Fibroblast of the conjunctiva (primary cell): ENCODE measurements at regions not wholly inside any gene's neighbourhood (a gene's known extent, or its start where the extent isn't known, plus 50 kb on each side); places are given as distances from the start of the nearest gene placed in this dataset.
"Not testable (repeated sequence)": the region's sequence is repeated elsewhere in the genome, so short reads cannot be mapped to it uniquely, and the experiment has no call there.

Experiments
- DNase-seq: peaks from one replicate; pipeline ENCODE4 v3.0.0-alpha.2; 2010; ENCODE audit warnings: low read depth

GRCh38 chr1:239107676-239108075 lies 278.7 kb upstream of the CHRM3 start:
- DNase-seq: no peak

- not testable (repeated sequence) for DNase-seq
Observed at GRCh38 chr1:239106689-239107088, 279.7 kb upstream of the CHRM3 start.

GRCh38 chr1:239098400-239099037 lies 287.8 kb upstream of the CHRM3 start:
- no peak for DNase-seq

- no peak for DNase-seq
Observed at GRCh38 chr1:239091537-239091936, 294.8 kb upstream of the CHRM3 start.

GRCh38 chr1:239084459-239085080 lies 301.8 kb upstream of the CHRM3 start:
- DNase-seq: no peak

GRCh38 chr1:239081947-239082346 lies 304.4 kb upstream of the CHRM3 start:
- not testable (repeated sequence) for DNase-seq

GRCh38 chr1:239067480-239067879 lies 318.9 kb upstream of the CHRM3 start:
- DNase-seq: no peak

GRCh38 chr1:239067058-239067457 lies 319.3 kb upstream of the CHRM3 start:
- DNase-seq: no peak

GRCh38 chr1:239061770-239062169 lies 324.6 kb upstream of the CHRM3 start:
- no peak for DNase-seq

GRCh38 chr1:239058190-239058589 lies 328.2 kb upstream of the CHRM3 start:
- DNase-seq: no peak

GRCh38 chr1:239056940-239057339 lies 329.4 kb upstream of the CHRM3 start:
- no peak for DNase-seq

- no peak for DNase-seq
Observed at GRCh38 chr1:239053279-239053678, 333.1 kb upstream of the CHRM3 start.

- no peak for DNase-seq
Observed at GRCh38 chr1:239049571-239049970, 336.8 kb upstream of the CHRM3 start.

GRCh38 chr1:239044829-239045228 lies 341.5 kb upstream of the CHRM3 start:
- no peak for DNase-seq

- DNase-seq: no peak
Observed at GRCh38 chr1:239040523-239040922, 345.8 kb upstream of the CHRM3 start.

- no peak for DNase-seq
Observed at GRCh38 chr1:239031310-239031709, 355.1 kb upstream of the CHRM3 start.

GRCh38 chr1:239025997-239026694 lies 360.2 kb upstream of the CHRM3 start:
- no peak for DNase-seq

- no peak for DNase-seq
Observed at GRCh38 chr1:239025223-239025622, 361.1 kb upstream of the CHRM3 start.

GRCh38 chr1:239023732-239024360 lies 362.5 kb upstream of the CHRM3 start:
- no peak for DNase-seq

- no peak for DNase-seq
Observed at GRCh38 chr1:239016337-239016736, 370.0 kb upstream of the CHRM3 start.

GRCh38 chr1:239011382-239011781 lies 375.0 kb upstream of the CHRM3 start:
- no peak for DNase-seq

GRCh38 chr1:239008568-239008967 lies 377.8 kb upstream of the CHRM3 start:
- DNase-seq: no peak

GRCh38 chr1:239006276-239006675 lies 380.1 kb upstream of the CHRM3 start:
- DNase-seq: no peak
